OCI-LY1 (cell line): ENCODE measurements at regions not wholly inside any gene's neighbourhood (a gene's known extent, or its start where the extent isn't known, plus 50 kb on each side); places are given as distances from the start of the nearest gene placed in this dataset.

Experiments
- EZH2 ChIP-seq: fragments of 200-600 bp; sonication (generic), shearing (Covaris generic); IDR thresholded peaks from 2 replicates; pipeline ENCODE4 v1.8.0; 2017; ENCODE audit warnings: borderline replicate concordance, mixed run types, mild to moderate bottlenecking, antibody characterized with exemption, low read length, moderate library complexity, mixed read lengths
- TF ChIP-seq, protein P1 (sequence below): fragments of 200-600 bp; sonication (generic), shearing (Covaris generic); IDR thresholded peaks from 2 replicates; pipeline ENCODE4 v1.5.1; 2017; ENCODE audit warnings: mild to moderate bottlenecking, antibody characterized with exemption, low read length, moderate library complexity, mixed read lengths

- no peak for TF ChIP-seq EZH2
- TF ChIP-seq, protein P1, sequence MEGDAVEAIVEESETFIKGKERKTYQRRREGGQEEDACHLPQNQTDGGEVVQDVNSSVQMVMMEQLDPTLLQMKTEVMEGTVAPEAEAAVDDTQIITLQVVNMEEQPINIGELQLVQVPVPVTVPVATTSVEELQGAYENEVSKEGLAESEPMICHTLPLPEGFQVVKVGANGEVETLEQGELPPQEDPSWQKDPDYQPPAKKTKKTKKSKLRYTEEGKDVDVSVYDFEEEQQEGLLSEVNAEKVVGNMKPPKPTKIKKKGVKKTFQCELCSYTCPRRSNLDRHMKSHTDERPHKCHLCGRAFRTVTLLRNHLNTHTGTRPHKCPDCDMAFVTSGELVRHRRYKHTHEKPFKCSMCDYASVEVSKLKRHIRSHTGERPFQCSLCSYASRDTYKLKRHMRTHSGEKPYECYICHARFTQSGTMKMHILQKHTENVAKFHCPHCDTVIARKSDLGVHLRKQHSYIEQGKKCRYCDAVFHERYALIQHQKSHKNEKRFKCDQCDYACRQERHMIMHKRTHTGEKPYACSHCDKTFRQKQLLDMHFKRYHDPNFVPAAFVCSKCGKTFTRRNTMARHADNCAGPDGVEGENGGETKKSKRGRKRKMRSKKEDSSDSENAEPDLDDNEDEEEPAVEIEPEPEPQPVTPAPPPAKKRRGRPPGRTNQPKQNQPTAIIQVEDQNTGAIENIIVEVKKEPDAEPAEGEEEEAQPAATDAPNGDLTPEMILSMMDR, result no peak
These were observed 254.8 kb downstream of the CYP26B1 start for GRCh38 chr2:71892896-71893295.
